ENCODE measurements at regions not wholly inside any gene's neighbourhood (a gene's known extent, or its start where the extent isn't known, plus 50 kb on each side); places are given as distances from the start of the nearest gene placed in this dataset.

DNA sequence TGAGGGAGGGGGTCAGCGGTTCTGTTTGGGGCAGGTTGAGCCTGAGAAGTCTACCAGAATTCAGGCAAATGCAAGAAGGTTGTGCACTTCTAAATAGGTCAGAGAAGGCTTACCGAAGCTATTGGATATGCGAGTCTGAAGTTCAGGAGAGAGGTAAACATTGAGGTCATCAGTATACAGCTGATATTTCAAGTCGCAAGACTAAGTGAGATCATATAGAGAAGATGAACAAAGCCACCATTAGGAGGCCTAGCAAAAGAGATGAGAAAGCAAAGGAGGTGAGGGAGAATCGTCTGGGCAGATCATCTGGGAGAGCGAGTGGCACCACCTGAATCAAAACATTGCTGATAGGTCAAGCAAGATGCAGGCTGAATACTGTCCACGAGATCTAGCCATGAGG is 430.6 kb downstream of the BUD13 start:
- TF ChIP-seq, protein P1, sequence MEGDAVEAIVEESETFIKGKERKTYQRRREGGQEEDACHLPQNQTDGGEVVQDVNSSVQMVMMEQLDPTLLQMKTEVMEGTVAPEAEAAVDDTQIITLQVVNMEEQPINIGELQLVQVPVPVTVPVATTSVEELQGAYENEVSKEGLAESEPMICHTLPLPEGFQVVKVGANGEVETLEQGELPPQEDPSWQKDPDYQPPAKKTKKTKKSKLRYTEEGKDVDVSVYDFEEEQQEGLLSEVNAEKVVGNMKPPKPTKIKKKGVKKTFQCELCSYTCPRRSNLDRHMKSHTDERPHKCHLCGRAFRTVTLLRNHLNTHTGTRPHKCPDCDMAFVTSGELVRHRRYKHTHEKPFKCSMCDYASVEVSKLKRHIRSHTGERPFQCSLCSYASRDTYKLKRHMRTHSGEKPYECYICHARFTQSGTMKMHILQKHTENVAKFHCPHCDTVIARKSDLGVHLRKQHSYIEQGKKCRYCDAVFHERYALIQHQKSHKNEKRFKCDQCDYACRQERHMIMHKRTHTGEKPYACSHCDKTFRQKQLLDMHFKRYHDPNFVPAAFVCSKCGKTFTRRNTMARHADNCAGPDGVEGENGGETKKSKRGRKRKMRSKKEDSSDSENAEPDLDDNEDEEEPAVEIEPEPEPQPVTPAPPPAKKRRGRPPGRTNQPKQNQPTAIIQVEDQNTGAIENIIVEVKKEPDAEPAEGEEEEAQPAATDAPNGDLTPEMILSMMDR (IDR thresholded peaks at IDR 0.05), result no peak
- TF ChIP-seq POLR2AphosphoS5 (IDR thresholded peaks at IDR 0.05; ENCODE audit: low read depth, low read length), result no peak
- TF ChIP-seq, protein P2, sequence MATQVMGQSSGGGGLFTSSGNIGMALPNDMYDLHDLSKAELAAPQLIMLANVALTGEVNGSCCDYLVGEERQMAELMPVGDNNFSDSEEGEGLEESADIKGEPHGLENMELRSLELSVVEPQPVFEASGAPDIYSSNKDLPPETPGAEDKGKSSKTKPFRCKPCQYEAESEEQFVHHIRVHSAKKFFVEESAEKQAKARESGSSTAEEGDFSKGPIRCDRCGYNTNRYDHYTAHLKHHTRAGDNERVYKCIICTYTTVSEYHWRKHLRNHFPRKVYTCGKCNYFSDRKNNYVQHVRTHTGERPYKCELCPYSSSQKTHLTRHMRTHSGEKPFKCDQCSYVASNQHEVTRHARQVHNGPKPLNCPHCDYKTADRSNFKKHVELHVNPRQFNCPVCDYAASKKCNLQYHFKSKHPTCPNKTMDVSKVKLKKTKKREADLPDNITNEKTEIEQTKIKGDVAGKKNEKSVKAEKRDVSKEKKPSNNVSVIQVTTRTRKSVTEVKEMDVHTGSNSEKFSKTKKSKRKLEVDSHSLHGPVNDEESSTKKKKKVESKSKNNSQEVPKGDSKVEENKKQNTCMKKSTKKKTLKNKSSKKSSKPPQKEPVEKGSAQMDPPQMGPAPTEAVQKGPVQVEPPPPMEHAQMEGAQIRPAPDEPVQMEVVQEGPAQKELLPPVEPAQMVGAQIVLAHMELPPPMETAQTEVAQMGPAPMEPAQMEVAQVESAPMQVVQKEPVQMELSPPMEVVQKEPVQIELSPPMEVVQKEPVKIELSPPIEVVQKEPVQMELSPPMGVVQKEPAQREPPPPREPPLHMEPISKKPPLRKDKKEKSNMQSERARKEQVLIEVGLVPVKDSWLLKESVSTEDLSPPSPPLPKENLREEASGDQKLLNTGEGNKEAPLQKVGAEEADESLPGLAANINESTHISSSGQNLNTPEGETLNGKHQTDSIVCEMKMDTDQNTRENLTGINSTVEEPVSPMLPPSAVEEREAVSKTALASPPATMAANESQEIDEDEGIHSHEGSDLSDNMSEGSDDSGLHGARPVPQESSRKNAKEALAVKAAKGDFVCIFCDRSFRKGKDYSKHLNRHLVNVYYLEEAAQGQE (IDR thresholded peaks at IDR 0.05; ENCODE audit: insufficient read depth in 1 of 2, low read depth in 2 of 2, low read length in 1 of 2), result no peak
- TF ChIP-seq TCF7L2 (IDR thresholded peaks at IDR 0.05; ENCODE audit: low read depth, low read length), result no peak
- no peak for TF ChIP-seq SIN3A (IDR thresholded peaks at IDR 0.05; ENCODE audit: borderline replicate concordance, insufficient read depth, low read depth, low read length)
